Hippocampal formation (tissue), 2 donors: ENCODE measurements at regions not wholly inside any gene's neighbourhood (a gene's known extent, or its start where the extent isn't known, plus 50 kb on each side); places are given as distances from the start of the nearest gene placed in this dataset.
"Not testable (repeated sequence)": the region's sequence is repeated elsewhere in the genome, so short reads cannot be mapped to it uniquely, and the experiment has no call there.

Experiments
- DNase-seq, 2 donors: peaks; one replicate each; lab custom pipeline; 2025; lab: John Stamatoyannopoulos, UW

GRCh38 chr2:228956701-228957474, 314.2 kb downstream of the PID1 start:
- DNase-seq, result no peak

- no peak for DNase-seq
Measured at GRCh38 chr2:228949831-228950230, 321.3 kb downstream of the PID1 start.

GRCh38 chr2:228945710-228946109, 325.4 kb downstream of the PID1 start:
- no peak for DNase-seq

GRCh38 chr2:228942856-228943255, 328.2 kb downstream of the PID1 start:
- no peak for DNase-seq

- no peak for DNase-seq
Measured at GRCh38 chr2:228938629-228939028, 332.5 kb downstream of the PID1 start.

- no peak for DNase-seq
Measured at GRCh38 chr2:228927028-228928010, 343.8 kb downstream of the PID1 start.

- DNase-seq, result no peak
Measured at GRCh38 chr2:228919808-228920207, 351.3 kb downstream of the PID1 start.

- DNase-seq, result no peak
Measured at GRCh38 chr2:228917220-228917619, 353.9 kb downstream of the PID1 start.

GRCh38 chr2:228916416-228917090, 354.5 kb downstream of the PID1 start:
- DNase-seq, result no peak

GRCh38 chr2:228913176-228913575, 357.9 kb downstream of the PID1 start:
- DNase-seq, result no peak

GRCh38 chr2:228910872-228911271, 360.2 kb downstream of the PID1 start:
- not testable (repeated sequence) for DNase-seq

- DNase-seq, result no peak
Measured at GRCh38 chr2:228902176-228902575, 368.9 kb downstream of the PID1 start.

- no peak for DNase-seq
Measured at GRCh38 chr2:228901531-228901930, 369.6 kb downstream of the PID1 start.

- DNase-seq, result no peak
Measured at GRCh38 chr2:228878138-228878537, 392.9 kb downstream of the PID1 start.

GRCh38 chr2:228876276-228876675, 394.8 kb downstream of the PID1 start:
- DNase-seq, result no peak

- DNase-seq, result no peak
Measured at GRCh38 chr2:228875152-228875900, 395.8 kb downstream of the PID1 start.

GRCh38 chr2:228871012-228871411, 400.1 kb downstream of the PID1 start:
- DNase-seq, result no peak

GRCh38 chr2:228869636-228870264, 401.3 kb downstream of the PID1 start:
- DNase-seq, result no peak

- DNase-seq, result no peak
Measured at GRCh38 chr2:228867406-228867805, 403.7 kb downstream of the PID1 start.

GRCh38 chr2:228866781-228867180, 404.3 kb downstream of the PID1 start:
- no peak for DNase-seq

GRCh38 chr2:228866044-228866443, 405.0 kb downstream of the PID1 start:
- DNase-seq, result no peak
